SK-N-SH (cell line): ENCODE measurements at regions not wholly inside any gene's neighbourhood (a gene's known extent, or its start where the extent isn't known, plus 50 kb on each side); places are given as distances from the start of the nearest gene placed in this dataset.

ENCODE experiments used
- CTCF ChIA-PET: fragments of 300-600, 350-600 bp; formaldehyde crosslinking; extraction: SDS; loops from one replicate; lab custom pipeline; 2021; lab: Yijun Ruan, JAX
- POLR2A ChIA-PET: fragments of 350-600 bp; sonication (Branson Sonifier 250); formaldehyde crosslinking; extraction: SDS; loops from one replicate; lab custom pipeline; 2020; ENCODE audit warnings: antibody characterized with exemption, inconsistent platforms; lab: Yijun Ruan, JAX
- DNase-seq: peaks from one replicate; pipeline ENCODE4 v3.0.0; 2012
- H2AFZ ChIP-seq: fragments of 200-600 bp; sonication (generic); 2 replicates; pipeline ENCODE4 v1.8.1; 2016; ENCODE audit warnings: antibody characterized with exemption, mild to moderate bottlenecking, low read depth
- H3F3A ChIP-seq: fragments of 200-600 bp; sonication (generic); replicated peaks from 2 replicates; pipeline ENCODE3; 2016; ENCODE audit warnings: antibody characterized with exemption, mild to moderate bottlenecking; ENCODE audit not compliant: insufficient read depth
- H3K27ac ChIP-seq, 2 experiments: fragments of 200-500 bp in 1 of 2; fragments of 200-600 bp in 1 of 2; sonication (Bioruptor generic) in 1 of 2; sonication (generic), shearing (Covaris generic) in 1 of 2; 2 replicates each; pipeline versions ENCODE4 v1.5.1 to v1.6.1; 2014 to 2016; ENCODE audit warnings: low read depth in 2 of 2, inconsistent platforms in 1 of 2, low read length in 1 of 2, mild to moderate bottlenecking in 1 of 2, mixed read lengths in 1 of 2
- H3K27me3 ChIP-seq: fragments of 200-600 bp; sonication (generic), shearing (Covaris generic); 2 replicates; pipeline ENCODE4 v1.6.1; 2016; ENCODE audit warnings: mixed run types; ENCODE audit not compliant: insufficient read depth
- H3K36me3 ChIP-seq, 2 experiments: fragments of 200-500 bp in 1 of 2; fragments of 200-600 bp in 1 of 2; sonication (Bioruptor generic) in 1 of 2; sonication (generic) in 1 of 2; replicated peaks in 1 of 2; 2 replicates each; pipeline versions ENCODE3 to v1.5.1; 2014 to 2016; ENCODE audit warnings: low read length in 1 of 2, mild to moderate bottlenecking in 1 of 2; ENCODE audit not compliant: insufficient read depth in 2 of 2, control insufficient read depth in 1 of 2
- H3K4me1 ChIP-seq, 2 experiments: fragments of 200-500 bp in 1 of 2; fragments of 200-600 bp in 1 of 2; sonication (Bioruptor generic) in 1 of 2; sonication (generic), shearing (Covaris generic) in 1 of 2; 2 replicates each; pipeline versions ENCODE4 v1.5.1 to v1.6.1; 2014 to 2016; ENCODE audit warnings: low read depth in 1 of 2, low read length in 1 of 2, mixed run types in 1 of 2; ENCODE audit not compliant: insufficient read depth in 2 of 2, control insufficient read depth in 1 of 2
- H3K4me2 ChIP-seq: fragments of 200-600 bp; sonication (generic), shearing (Covaris generic); 2 replicates; pipeline ENCODE4 v1.6.1; 2017; ENCODE audit warnings: mixed run types
- H3K4me3 ChIP-seq, 2 experiments: fragments of 200-500 bp in 1 of 2; fragments of 200-600 bp in 1 of 2; sonication (Bioruptor generic) in 1 of 2; sonication (generic), shearing (Covaris generic) in 1 of 2; 2 replicates each; pipeline versions ENCODE4 v1.5.1 to v1.8.1; 2014 to 2016; ENCODE audit warnings: low read depth in 2 of 2, inconsistent platforms in 1 of 2, low read length in 1 of 2, mild to moderate bottlenecking in 1 of 2, mixed read lengths in 1 of 2, moderate library complexity in 1 of 2
- H3K79me2 ChIP-seq: fragments of 200-600 bp; sonication (generic); 2 replicates; pipeline ENCODE4 v1.8.1; 2017; ENCODE audit warnings: mild to moderate bottlenecking; ENCODE audit not compliant: insufficient read depth
- H3K9ac ChIP-seq: fragments of 200-600 bp; sonication (generic); 2 replicates; pipeline ENCODE4 v1.6.1; 2017; ENCODE audit warnings: mixed run types
- H3K9me2 ChIP-seq: fragments of 200-600 bp; sonication (generic); 2 replicates; pipeline ENCODE4 v1.6.1; 2017; ENCODE audit warnings: mixed run types
- H3K9me3 ChIP-seq: fragments of 200-600 bp; sonication (generic); 2 replicates; pipeline ENCODE4 v1.6.1; 2017; ENCODE audit warnings: mixed run types, mild to moderate bottlenecking, moderate library complexity
- H4K20me1 ChIP-seq: fragments of 200-600 bp; sonication (generic); 2 replicates; pipeline ENCODE4 v1.6.1; 2017; ENCODE audit warnings: mild to moderate bottlenecking, mixed run types; ENCODE audit not compliant: insufficient read depth
- CHD2 ChIP-seq: fragments of 150-350 bp; IDR thresholded peaks from 2 replicates; pipeline ENCODE4 v1.6.1; 2018; ENCODE audit warnings: low read length; ENCODE audit not compliant: partially characterized antibody
- CTCF ChIP-seq: fragments of 200-600 bp; sonication (generic); IDR thresholded peaks from 2 replicates; pipeline ENCODE4 v1.6.1; 2017; ENCODE audit warnings: antibody characterized with exemption, mild to moderate bottlenecking, moderate library complexity
- ELF1 ChIP-seq: IDR thresholded peaks from 2 replicates; pipeline ENCODE4 v1.4.0; 2012
- EP300 ChIP-seq, 2 experiments: IDR thresholded peaks; 2 replicates each; pipeline versions ENCODE4 v1.4.0 to v1.6.1; 2012; ENCODE audit warnings: borderline replicate concordance in 1 of 2, low read depth in 1 of 2, low read length in 1 of 2
- EZH2phosphoT487 ChIP-seq: fragments of 200-600 bp; sonication (generic); IDR thresholded peaks from 2 replicates; pipeline ENCODE4 v1.6.1; 2017; ENCODE audit warnings: low read depth, mixed run types, mild to moderate bottlenecking, antibody characterized with exemption, moderate library complexity, borderline replicate concordance
- FOSL2 ChIP-seq: IDR thresholded peaks from 2 replicates; pipeline ENCODE4 v1.4.0; 2012; ENCODE audit warnings: low read depth, mild to moderate bottlenecking, moderate library complexity, borderline replicate concordance
- FOXJ3 ChIP-seq: sonication (generic); formaldehyde crosslinking; IDR thresholded peaks from 2 replicates; pipeline ENCODE4 v1.5.1; 2020; ENCODE audit warnings: mild to moderate bottlenecking, missing genetic modification reagents
- GABPA ChIP-seq: IDR thresholded peaks from 2 replicates; pipeline ENCODE4 v1.4.0; 2012; ENCODE audit warnings: low read depth, mild to moderate bottlenecking
- GATA2 ChIP-seq: sonication (generic); formaldehyde crosslinking; IDR thresholded peaks from 2 replicates; pipeline ENCODE4 v1.5.0; 2020; ENCODE audit warnings: mild to moderate bottlenecking, missing genetic modification reagents
- IRF3 ChIP-seq: fragments of 150-350 bp; IDR thresholded peaks from 2 replicates; pipeline ENCODE4 v1.6.1; 2016; ENCODE audit warnings: mild to moderate bottlenecking, low read depth, low read length
- JUND ChIP-seq: IDR thresholded peaks from 2 replicates; pipeline ENCODE4 v1.4.0; 2012
- MXI1 ChIP-seq: IDR thresholded peaks from 2 replicates; pipeline ENCODE4 v1.6.1; 2012; ENCODE audit warnings: mild to moderate bottlenecking, low read depth, low read length, improper control_type of control experiment
- NRF1 ChIP-seq: IDR thresholded peaks from 2 replicates; pipeline ENCODE4 v1.6.1; 2012; ENCODE audit warnings: low read depth, mild to moderate bottlenecking, low read length
- POLR2AphosphoS5 ChIP-seq: IDR thresholded peaks from 2 replicates; pipeline ENCODE4 v1.6.1; 2012; ENCODE audit warnings: low read depth, low read length
- RAD21 ChIP-seq: IDR thresholded peaks from 2 replicates; pipeline ENCODE4 v1.6.1; 2012; ENCODE audit warnings: mild to moderate bottlenecking, low read length
- RCOR1 ChIP-seq: fragments of 150-350 bp; IDR thresholded peaks from 2 replicates; pipeline ENCODE4 v1.6.1; 2017; ENCODE audit warnings: antibody characterized with exemption, low read length
- SIN3A ChIP-seq: IDR thresholded peaks from 2 replicates; pipeline ENCODE4 v1.6.1; 2012; ENCODE audit warnings: low read depth, mild to moderate bottlenecking, low read length, moderate library complexity, borderline replicate concordance
- SMC3 ChIP-seq: IDR thresholded peaks from 2 replicates; pipeline ENCODE4 v1.6.1; 2012; ENCODE audit warnings: low read depth, low read length, improper control_type of control experiment
- TAF1 ChIP-seq: IDR thresholded peaks from 2 replicates; pipeline ENCODE4 v1.6.1; 2012; ENCODE audit warnings: low read depth, mild to moderate bottlenecking, low read length, moderate library complexity, borderline replicate concordance
- TCF12 ChIP-seq: IDR thresholded peaks from 2 replicates; pipeline ENCODE4 v1.4.0; 2012
- TEAD4 ChIP-seq: IDR thresholded peaks from 2 replicates; pipeline ENCODE4 v1.4.0; 2012; ENCODE audit warnings: mild to moderate bottlenecking, borderline replicate concordance; ENCODE audit not compliant: insufficient read depth
- ZBTB33 ChIP-seq: IDR thresholded peaks from 2 replicates; pipeline ENCODE4 v1.4.0; 2012; ENCODE audit warnings: low read depth, borderline replicate concordance
- WGBS: methylation state at CpG from one replicate; pipeline ENCODE4 v1.1.6; 2017; ENCODE audit warnings: low lambda C conversion rate; 5-methylcytosine and 5-hydroxymethylcytosine counted together

GRCh38 chr7:131096267-131096927 lies 231.3 kb upstream of the MKLN1 start:
- POLR2A ChIA-PET: no interaction called here
- Histone ChIP-seq H4K20me1 (peaks cover 76% of the 10 kb centered on the region), H2AFZ (no peak overlapping the region), H3K4me2 (no peak overlapping the region), H3K9me3 (no peaks in the 10 kb centered on the region), H3K36me3 (peaks cover 8 to 48% of the 10 kb centered on the region in 2 experiments), H3K79me2 (peaks cover 88% of the 10 kb centered on the region), H3K4me3 (no peak overlapping the region), H3K27ac (no peak overlapping the region), H3K9me2 (no peaks in the 10 kb centered on the region), H3F3A (no peaks in the 10 kb centered on the region), H3K9ac (no peak overlapping the region), H3K27me3 (no peaks in the 10 kb centered on the region), H3K4me1 (no peaks in the 10 kb centered on the region)
- no peak for DNase-seq
- TF ChIP-seq ELF1 (no peak), POLR2AphosphoS5 (no peak), IRF3 (no peak), TCF12 (no peak), FOSL2 (no peak), RCOR1 (no peak), EZH2phosphoT487 (no peak), RAD21 (no peak), GATA2 (CRISPR knock-in tag) (no peak), FOXJ3 (no peak), MXI1 (no peak), TAF1 (no peak), SIN3A (no peak), TEAD4 (no peak), GABPA (no peak), SMC3 (no peak), CHD2 (no peak), NRF1 (no peak)
- whole genome bisulfite sequencing: 92% methylated on average over 7 of the region's 7 CpGs
- CTCF ChIA-PET: interaction anchor here (1.1 to 2.1 kb wide), 3 partner anchors 14 to 328 kb away, joined by 3 to 5 read pairs (median 3); no protein-coding TSS in a partner anchor

GRCh38 chr7:131097662-131098376 lies 229.9 kb upstream of the MKLN1 start:
- Histone ChIP-seq H3F3A (no peaks in the 10 kb centered on the region), H3K4me1 (no peaks in the 10 kb centered on the region), H2AFZ (no peak overlapping the region), H3K27ac (no peak overlapping the region), H4K20me1 (peaks cover 88% of the 10 kb centered on the region), H3K9me3 (no peaks in the 10 kb centered on the region), H3K4me2 (no peak overlapping the region), H3K79me2 (peaks cover 88% of the 10 kb centered on the region), H3K9me2 (no peaks in the 10 kb centered on the region), H3K4me3 (no peak overlapping the region), H3K36me3 (peaks cover 10 to 51% of the 10 kb centered on the region in 2 experiments), H3K9ac (no peak overlapping the region), H3K27me3 (no peaks in the 10 kb centered on the region)
- CTCF ChIA-PET: interaction anchor here (0.6 to 1.0 kb wide), 3 partner anchors 9 to 63 kb away, joined by 3 read pairs; no protein-coding TSS in a partner anchor
- POLR2A ChIA-PET: no interaction called here
- 89% methylated on average over 13 of the region's 13 CpGs for WGBS
- no peak for DNase-seq
- TF ChIP-seq IRF3 (no peak), CTCF (no peak), EP300 (IDR thresholded peaks at IDR 0.05; ENCODE audit: borderline replicate concordance in 1 of 2, low read depth in 1 of 2, low read length in 1 of 2) (no peak), CHD2 (no peak), ZBTB33 (no peak), TEAD4 (no peak), JUND (no peak), SIN3A (no peak)
